Stomach smooth muscle (tissue), 2 donors: ENCODE measurements at regions not wholly inside any gene's neighbourhood (a gene's known extent, or its start where the extent isn't known, plus 50 kb on each side); places are given as distances from the start of the nearest gene placed in this dataset.
"Not testable (repeated sequence)": the region's sequence is repeated elsewhere in the genome, so short reads cannot be mapped to it uniquely, and the experiment has no call there.

ENCODE experiments used
- H3K27ac ChIP-seq: one replicate; pipeline ENCODE4 v1.7.0; 2013; ENCODE audit warnings: mild to moderate bottlenecking, low read length, inconsistent platforms
- H3K27me3 ChIP-seq, 2 donors: one replicate each; pipeline ENCODE4 v1.7.0; 2013; ENCODE audit warnings: low read length in 2 of 2; ENCODE audit not compliant: insufficient read depth in 2 of 2, control insufficient read depth in 1 of 2
- H3K36me3 ChIP-seq, 2 donors: one replicate each; pipeline ENCODE4 v1.7.0; 2013; ENCODE audit warnings: low read length in 2 of 2; ENCODE audit not compliant: control insufficient read depth in 2 of 2, insufficient read depth in 2 of 2
- H3K4me1 ChIP-seq: one replicate; pipeline ENCODE4 v1.7.0; 2013; ENCODE audit warnings: low read length; ENCODE audit not compliant: control insufficient read depth, insufficient read depth
- H3K4me3 ChIP-seq, 2 donors: one replicate each; pipeline ENCODE4 v1.7.0; 2013; ENCODE audit warnings: low read length in 2 of 2
- H3K9ac ChIP-seq, 2 donors: one replicate each; pipeline ENCODE4 v1.7.0; 2013; ENCODE audit warnings: low read length in 2 of 2, mild to moderate bottlenecking in 1 of 2
- H3K9me3 ChIP-seq, 2 donors: one replicate each; pipeline ENCODE4 v1.7.0; 2013; ENCODE audit warnings: low read length in 2 of 2; ENCODE audit not compliant: control insufficient read depth in 2 of 2
- donor health status: healthy.
- donor health status: Pancreatic carcinoma.

DNA sequence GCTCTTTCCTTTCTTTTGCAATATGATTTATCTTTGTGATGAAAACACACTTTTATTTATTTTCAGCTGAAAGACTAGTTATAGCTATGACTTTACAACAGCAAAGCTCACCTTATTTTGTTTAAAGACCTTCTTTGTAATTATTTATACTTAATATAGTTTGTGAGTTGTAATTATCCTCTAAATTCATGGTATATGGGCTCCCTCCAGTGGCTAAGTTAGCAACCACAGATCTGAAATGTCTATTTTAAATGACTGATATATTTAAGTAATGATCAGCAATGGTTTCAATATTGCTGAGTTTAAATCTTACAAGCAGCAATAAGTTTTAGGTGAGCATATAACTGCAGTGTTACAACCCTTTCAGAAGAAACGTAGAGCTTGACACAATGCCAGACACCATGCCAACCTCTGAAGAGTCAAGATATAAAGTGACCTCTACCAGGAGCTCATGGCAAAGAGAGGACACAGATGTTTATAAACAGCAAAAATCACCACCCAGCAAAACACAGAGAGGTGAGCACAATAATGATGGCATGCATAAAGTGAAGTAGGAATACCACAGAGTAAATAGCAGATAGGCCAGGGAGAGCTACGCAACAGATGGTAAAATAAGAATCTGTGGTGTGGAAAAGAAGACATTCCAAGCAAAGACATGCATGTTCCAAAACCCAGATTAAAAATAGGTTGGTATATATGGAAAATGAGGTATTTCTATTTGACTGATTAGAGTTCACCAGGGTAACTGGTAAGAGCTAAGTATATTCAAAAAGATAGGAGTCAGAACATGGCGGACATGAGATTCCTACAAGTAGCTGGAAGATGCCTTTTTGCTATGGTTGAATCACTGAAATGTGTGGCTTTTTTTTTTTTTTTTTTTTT is 143.7 kb upstream of the ZNF385D start:
- no peaks in the 10 kb centered on the region for H3K9me3 ChIP-seq
- H3K27me3 ChIP-seq = no peaks in the 10 kb centered on the region
- H3K36me3 ChIP-seq = no peaks in the 10 kb centered on the region
- H3K9ac ChIP-seq = no peak overlapping the region
- H3K27ac ChIP-seq = no peak overlapping the region
- H3K4me3 ChIP-seq = no peak overlapping the region
- H3K4me1 ChIP-seq = no peaks in the 10 kb centered on the region

- Histone ChIP-seq H3K4me1 (no peaks in the 10 kb centered on the region), H3K27me3 (no peaks in the 10 kb centered on the region), H3K36me3 (no peaks in the 10 kb centered on the region), H3K9me3 (no peaks in the 10 kb centered on the region), H3K27ac (no peak overlapping the region), H3K4me3 (no peak overlapping the region), H3K9ac (no peak overlapping the region)
These were observed 147.3 kb upstream of the ZNF385D start for GRCh38 chr3:21898316-21898715.

DNA sequence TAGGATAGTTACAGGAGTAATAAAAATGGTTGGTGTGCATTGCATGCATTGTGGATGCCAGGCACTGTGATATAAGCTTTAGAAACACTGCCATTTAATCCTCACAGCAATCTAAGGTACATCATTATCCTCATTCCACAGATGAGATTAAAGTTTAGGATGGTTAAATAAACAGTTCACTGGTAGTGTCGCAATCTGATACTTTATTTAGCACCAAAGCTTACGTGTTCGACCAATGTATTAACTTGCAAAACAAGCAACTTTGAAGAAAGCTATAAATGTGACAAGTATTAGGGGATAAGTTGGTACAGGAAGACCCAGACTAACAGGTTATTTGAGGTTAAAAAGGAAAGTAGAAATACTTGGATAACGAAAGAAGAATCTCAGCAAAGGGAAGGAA is 150.5 kb upstream of the ZNF385D start:
- no peaks in the 10 kb centered on the region for H3K36me3 ChIP-seq
- H3K4me3 ChIP-seq = no peak overlapping the region
- no peak overlapping the region for H3K27ac ChIP-seq
- no peaks in the 10 kb centered on the region for H3K9me3 ChIP-seq
- no peaks in the 10 kb centered on the region for H3K4me1 ChIP-seq
- H3K27me3 ChIP-seq = no peaks in the 10 kb centered on the region
- no peak overlapping the region for H3K9ac ChIP-seq

DNA sequence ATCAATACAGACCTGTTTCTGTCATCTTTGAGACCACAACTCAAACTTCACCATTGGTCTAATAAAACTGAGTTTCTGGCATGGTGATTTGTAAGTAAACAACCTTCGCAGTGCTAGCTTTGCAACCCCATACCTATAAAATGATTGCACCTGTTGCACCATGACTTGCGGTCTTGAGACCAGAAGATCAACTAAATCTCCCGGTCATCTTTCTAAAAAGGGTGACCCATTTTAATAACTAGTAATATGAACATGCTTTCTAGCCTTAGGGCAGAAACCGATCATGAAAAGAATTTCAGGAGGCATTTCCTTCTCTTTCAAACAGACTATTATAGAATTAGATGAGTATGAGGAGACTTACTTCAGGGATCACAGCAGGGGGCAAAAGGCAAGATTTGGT is 151.9 kb upstream of the ZNF385D start:
- Histone ChIP-seq H3K4me1 (no peaks in the 10 kb centered on the region), H3K27me3 (no peaks in the 10 kb centered on the region), H3K36me3 (no peaks in the 10 kb centered on the region), H3K9ac (no peak overlapping the region), H3K9me3 (no peaks in the 10 kb centered on the region), H3K4me3 (no peak overlapping the region), H3K27ac (no peak overlapping the region)

DNA sequence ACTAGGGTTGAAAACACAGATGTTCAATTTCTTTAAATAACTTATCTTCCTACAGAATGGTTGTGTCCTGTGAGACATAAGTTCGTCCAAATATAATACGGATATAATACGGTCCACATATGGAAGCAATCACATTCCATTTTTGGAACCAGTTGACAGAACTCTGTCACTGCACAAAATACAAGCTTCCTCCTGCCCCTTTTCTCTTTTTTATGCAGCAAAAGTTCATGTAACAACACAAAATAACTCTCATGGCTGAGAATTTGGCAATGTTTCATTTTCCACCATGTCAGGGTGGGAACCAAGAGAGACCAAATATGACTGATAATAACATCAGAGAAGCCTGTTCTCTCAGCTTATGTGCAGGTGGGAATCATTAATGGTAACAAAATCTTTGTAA is 158.1 kb upstream of the ZNF385D start:
- no peaks in the 10 kb centered on the region for H3K27me3 ChIP-seq

DNA sequence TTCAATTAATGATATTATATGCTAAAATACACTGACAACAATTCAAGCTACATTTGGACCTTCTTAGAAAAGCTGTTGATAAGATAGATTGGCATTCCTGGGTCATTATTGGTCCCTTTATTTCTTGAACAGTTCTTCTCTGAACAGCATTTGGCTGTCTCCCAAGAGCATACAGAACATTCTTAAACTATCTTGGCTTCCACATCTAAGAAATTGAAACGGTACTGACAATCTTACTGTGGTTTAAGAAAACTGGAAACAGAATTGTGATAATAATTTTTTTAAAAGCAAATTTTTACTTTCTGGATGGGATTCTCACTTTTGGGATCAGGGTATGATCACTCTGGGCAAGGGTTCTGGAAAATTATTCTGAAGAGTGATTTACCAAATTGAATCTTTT is 161.7 kb upstream of the ZNF385D start:
- H3K4me3 ChIP-seq = peak overlapping the region in 1 of 2 donors; percentile 21
- H3K27me3 ChIP-seq = no peaks in the 10 kb centered on the region
- no peaks in the 10 kb centered on the region for H3K9me3 ChIP-seq
- H3K36me3 ChIP-seq = no peaks in the 10 kb centered on the region
- H3K27ac ChIP-seq = no peak overlapping the region
- no peaks in the 10 kb centered on the region for H3K4me1 ChIP-seq
- H3K9ac ChIP-seq = no peak overlapping the region

More for the DNA sequence above, 158.1 kb upstream of the ZNF385D start:
- no peaks in the 10 kb centered on the region for H3K9me3 ChIP-seq
- H3K4me3 ChIP-seq = no peak overlapping the region
- H3K9ac ChIP-seq = no peak overlapping the region
- H3K36me3 ChIP-seq = no peaks in the 10 kb centered on the region
- H3K4me1 ChIP-seq = no peaks in the 10 kb centered on the region
- no peak overlapping the region for H3K27ac ChIP-seq

GRCh38 chr3:21913791-21914190 is 162.8 kb upstream of the ZNF385D start:
- no peaks in the 10 kb centered on the region for H3K27me3 ChIP-seq
- H3K27ac ChIP-seq = no peak overlapping the region
- no peaks in the 10 kb centered on the region for H3K4me1 ChIP-seq
- H3K9ac ChIP-seq = no peak overlapping the region
- no peaks in the 10 kb centered on the region for H3K36me3 ChIP-seq
- H3K9me3 ChIP-seq = no peaks in the 10 kb centered on the region
- no peak overlapping the region for H3K4me3 ChIP-seq

- Histone ChIP-seq H3K9ac (no peak overlapping the region), H3K36me3 (no peaks in the 10 kb centered on the region), H3K27ac (no peak overlapping the region), H3K9me3 (no peaks in the 10 kb centered on the region), H3K27me3 (no peaks in the 10 kb centered on the region), H3K4me3 (no peak overlapping the region), H3K4me1 (no peaks in the 10 kb centered on the region)
These were observed 163.4 kb upstream of the ZNF385D start for GRCh38 chr3:21914451-21914850.

- no peak overlapping the region for H3K4me3 ChIP-seq
- no peaks in the 10 kb centered on the region for H3K36me3 ChIP-seq
- H3K4me1 ChIP-seq = no peaks in the 10 kb centered on the region
- H3K9ac ChIP-seq = no peak overlapping the region
- H3K27me3 ChIP-seq = no peaks in the 10 kb centered on the region
- no peak overlapping the region for H3K27ac ChIP-seq
- H3K9me3 ChIP-seq = peaks cover 0 to 2% of the 10 kb centered on the region in 2 donors
These were observed 168.4 kb upstream of the ZNF385D start for GRCh38 chr3:21919383-21919782.

DNA sequence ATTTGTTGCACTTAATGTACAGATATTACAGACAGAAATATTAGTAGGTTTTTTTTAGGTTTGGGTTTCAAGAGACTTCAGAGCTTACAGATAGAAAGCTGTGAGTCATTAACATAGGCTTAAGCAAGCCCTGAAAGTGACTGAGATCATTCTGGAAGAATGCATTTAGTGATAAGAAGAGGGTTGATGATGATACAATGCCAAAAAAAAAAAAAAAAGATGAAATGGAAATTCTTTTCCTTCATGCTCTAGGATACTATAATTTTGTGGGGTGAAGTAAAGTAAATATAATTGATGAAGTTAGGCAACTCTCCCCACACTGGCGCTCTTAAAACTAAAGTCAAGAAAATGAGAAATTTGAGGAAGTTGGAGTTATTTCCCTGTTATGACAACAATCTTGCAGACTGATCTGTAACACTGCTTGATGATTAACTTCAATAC is 169.4 kb upstream of the ZNF385D start:
- no peaks in the 10 kb centered on the region for H3K36me3 ChIP-seq
- no peak overlapping the region for H3K9ac ChIP-seq
- H3K4me1 ChIP-seq = no peaks in the 10 kb centered on the region
- no peaks in the 10 kb centered on the region for H3K27me3 ChIP-seq
- H3K9me3 ChIP-seq = peaks cover 0 to 2% of the 10 kb centered on the region in 2 donors
- H3K4me3 ChIP-seq = no peak overlapping the region
- no peak overlapping the region for H3K27ac ChIP-seq

DNA sequence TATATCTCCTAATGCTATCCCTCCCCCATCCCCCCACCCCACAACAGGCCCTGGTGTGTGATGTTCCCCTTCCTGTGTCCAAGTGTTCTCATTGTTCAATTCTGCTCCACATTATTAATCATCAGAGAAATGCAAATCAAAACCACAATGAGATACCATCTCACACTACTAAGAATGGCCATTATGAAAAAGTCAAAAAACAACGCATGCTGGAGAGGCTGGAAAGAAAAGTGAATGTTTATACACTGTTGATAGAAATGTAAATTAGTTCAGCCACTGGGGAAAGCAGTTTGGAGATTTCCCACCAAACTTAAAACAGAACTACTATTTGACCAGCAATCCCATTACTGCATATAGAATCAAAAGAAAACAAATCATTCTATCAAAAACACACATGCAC is 172.1 kb upstream of the ZNF385D start:
- H3K4me3 ChIP-seq, H3K27me3 ChIP-seq, H3K4me1 ChIP-seq, H3K9me3 ChIP-seq, H3K36me3 ChIP-seq, H3K27ac ChIP-seq, H3K9ac ChIP-seq: not testable (repeated sequence)
